ENCODE measurements at regions not wholly inside any gene's neighbourhood (a gene's known extent, or its start where the extent isn't known, plus 50 kb on each side); places are given as distances from the start of the nearest gene placed in this dataset.
"Not testable (repeated sequence)": the region's sequence is repeated elsewhere in the genome, so short reads cannot be mapped to it uniquely, and the experiment has no call there.

GRCh38 chr4:49575250-49575649 is 589.2 kb downstream of the CWH43 start:
- H3K36me3 ChIP-seq (ENCODE audit: control insufficient read depth in 2 of 2, insufficient read depth in 2 of 2, low read length in 1 of 2); ATAC-seq; H2AFZ ChIP-seq (ENCODE audit: control insufficient read depth, low read depth, low read length); H3K79me2 ChIP-seq (ENCODE audit: control insufficient read depth, insufficient read depth, low read length); intact Hi-C loops (cut with micrococcal nuclease; ENCODE audit: unreplicated experiment); CTCF ChIA-PET; POLR2A ChIA-PET; BruUV-seq (replicated peaks); H3K27me3 ChIP-seq (replicated peaks in 1 of 2; ENCODE audit: control insufficient read depth in 2 of 2, insufficient read depth in 2 of 2, low read length in 1 of 2); H3K27ac ChIP-seq (ENCODE audit: control insufficient read depth, insufficient read depth); H3K9ac ChIP-seq (ENCODE audit: control insufficient read depth, insufficient read depth, low read length); H4K20me1 ChIP-seq (ENCODE audit: control insufficient read depth, insufficient read depth); RAD21 ChIA-PET (ENCODE audit: unreplicated experiment); DNase-seq (ENCODE audit: low read depth, low spot score); H3K9me3 ChIP-seq (replicated peaks; ENCODE audit: control insufficient read depth, insufficient read depth, low read length); SMC1A ChIA-PET (ENCODE audit: uncharacterized antibody, unreplicated experiment); in situ Hi-C loops (cut with MboI); H3K4me3 ChIP-seq; H3K4me2 ChIP-seq (ENCODE audit: control insufficient read depth, insufficient read depth); FAIRE-seq; H3K4me1 ChIP-seq (ENCODE audit: control insufficient read depth, insufficient read depth, low read length): not testable (repeated sequence)
- WGBS (ENCODE audit: insufficient coverage, insufficient replicate concordance, low lambda C conversion rate, missing lambda C conversion rate) = 7% methylated on average over 4 of the region's 4 CpGs

DNA sequence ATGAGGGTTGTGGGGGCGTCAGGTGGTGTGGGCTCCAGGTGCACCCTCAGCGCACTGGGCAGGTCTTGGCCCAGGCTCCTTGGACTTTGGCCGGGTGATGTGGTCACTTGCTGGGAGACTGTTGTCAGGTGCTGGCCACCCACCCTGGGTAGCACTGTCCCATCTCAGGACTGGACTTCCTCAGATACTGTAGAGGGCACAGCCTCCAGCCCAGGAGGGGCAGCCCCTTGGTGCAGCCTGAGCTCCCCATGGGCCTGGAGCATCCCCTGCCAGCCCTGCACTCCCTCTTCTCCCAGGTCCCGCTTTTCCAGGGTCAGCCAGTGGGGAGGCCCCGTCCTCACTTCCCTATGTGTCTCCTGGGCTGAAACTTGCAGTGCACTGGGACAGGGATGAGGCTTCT is 592.3 kb downstream of the CWH43 start:
- H3K9me3 ChIP-seq (replicated peaks; ENCODE audit: control insufficient read depth, insufficient read depth, low read length); SMC1A ChIA-PET (ENCODE audit: uncharacterized antibody, unreplicated experiment); H2AFZ ChIP-seq (ENCODE audit: control insufficient read depth, low read depth, low read length); H3K4me1 ChIP-seq (ENCODE audit: control insufficient read depth, insufficient read depth, low read length); H3K27me3 ChIP-seq (replicated peaks in 1 of 2; ENCODE audit: control insufficient read depth in 2 of 2, insufficient read depth in 2 of 2, low read length in 1 of 2); CTCF ChIA-PET; ATAC-seq; H3K79me2 ChIP-seq (ENCODE audit: control insufficient read depth, insufficient read depth, low read length); POLR2A ChIA-PET; DNase-seq (ENCODE audit: low read depth, low spot score); intact Hi-C loops (cut with micrococcal nuclease; ENCODE audit: unreplicated experiment); H4K20me1 ChIP-seq (ENCODE audit: control insufficient read depth, insufficient read depth); in situ Hi-C loops (cut with MboI); H3K4me3 ChIP-seq; BruUV-seq (replicated peaks); H3K36me3 ChIP-seq (ENCODE audit: control insufficient read depth in 2 of 2, insufficient read depth in 2 of 2, low read length in 1 of 2); FAIRE-seq; H3K9ac ChIP-seq (ENCODE audit: control insufficient read depth, insufficient read depth, low read length); H3K4me2 ChIP-seq (ENCODE audit: control insufficient read depth, insufficient read depth); H3K27ac ChIP-seq (ENCODE audit: control insufficient read depth, insufficient read depth); RAD21 ChIA-PET (ENCODE audit: unreplicated experiment): not testable (repeated sequence)
- 3% methylated on average over 2 of the region's 5 CpGs for WGBS (ENCODE audit: insufficient coverage, insufficient replicate concordance, low lambda C conversion rate, missing lambda C conversion rate)

DNA sequence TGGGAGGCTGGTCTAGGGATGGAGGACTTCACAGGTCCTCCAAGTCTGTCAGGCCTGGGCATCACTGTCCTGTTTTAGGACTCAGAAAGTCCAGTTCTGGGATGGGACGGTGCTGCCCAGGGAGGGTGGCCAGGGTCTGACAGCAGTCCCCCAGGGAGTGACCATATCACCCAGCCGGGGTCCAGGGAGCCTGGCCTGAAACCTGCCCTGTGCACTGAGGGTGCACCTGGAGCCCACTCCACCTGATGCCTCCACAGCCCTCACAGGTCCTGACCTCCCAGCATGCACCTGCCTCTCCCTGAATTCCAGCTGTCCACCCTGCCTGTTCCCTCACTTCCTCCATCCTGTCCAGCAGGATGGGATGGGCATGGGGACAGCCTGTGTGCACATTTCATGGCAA is 592.8 kb downstream of the CWH43 start:
- RAD21 ChIA-PET (ENCODE audit: unreplicated experiment); H3K9ac ChIP-seq (ENCODE audit: control insufficient read depth, insufficient read depth, low read length); H4K20me1 ChIP-seq (ENCODE audit: control insufficient read depth, insufficient read depth); H3K4me3 ChIP-seq; H2AFZ ChIP-seq (ENCODE audit: control insufficient read depth, low read depth, low read length); POLR2A ChIA-PET; in situ Hi-C loops (cut with MboI); intact Hi-C loops (cut with micrococcal nuclease; ENCODE audit: unreplicated experiment); H3K27ac ChIP-seq (ENCODE audit: control insufficient read depth, insufficient read depth); H3K27me3 ChIP-seq (replicated peaks in 1 of 2; ENCODE audit: control insufficient read depth in 2 of 2, insufficient read depth in 2 of 2, low read length in 1 of 2); CTCF ChIA-PET; H3K4me2 ChIP-seq (ENCODE audit: control insufficient read depth, insufficient read depth); H3K79me2 ChIP-seq (ENCODE audit: control insufficient read depth, insufficient read depth, low read length); DNase-seq (ENCODE audit: low read depth, low spot score); ATAC-seq; H3K36me3 ChIP-seq (ENCODE audit: control insufficient read depth in 2 of 2, insufficient read depth in 2 of 2, low read length in 1 of 2); H3K4me1 ChIP-seq (ENCODE audit: control insufficient read depth, insufficient read depth, low read length); H3K9me3 ChIP-seq (replicated peaks; ENCODE audit: control insufficient read depth, insufficient read depth, low read length); BruUV-seq (replicated peaks); SMC1A ChIA-PET (ENCODE audit: uncharacterized antibody, unreplicated experiment); FAIRE-seq: not testable (repeated sequence)
- 28% methylated on average over 2 of the region's 2 CpGs for WGBS (ENCODE audit: insufficient coverage, insufficient replicate concordance, low lambda C conversion rate, missing lambda C conversion rate)

GRCh38 chr4:49580166-49580565 is 594.1 kb downstream of the CWH43 start:
- H3K9me3 ChIP-seq (replicated peaks; ENCODE audit: control insufficient read depth, insufficient read depth, low read length); H3K4me3 ChIP-seq; H3K79me2 ChIP-seq (ENCODE audit: control insufficient read depth, insufficient read depth, low read length); SMC1A ChIA-PET (ENCODE audit: uncharacterized antibody, unreplicated experiment); H3K4me1 ChIP-seq (ENCODE audit: control insufficient read depth, insufficient read depth, low read length); in situ Hi-C loops (cut with MboI); FAIRE-seq; RAD21 ChIA-PET (ENCODE audit: unreplicated experiment); POLR2A ChIA-PET; H2AFZ ChIP-seq (ENCODE audit: control insufficient read depth, low read depth, low read length); H3K27me3 ChIP-seq (replicated peaks in 1 of 2; ENCODE audit: control insufficient read depth in 2 of 2, insufficient read depth in 2 of 2, low read length in 1 of 2); H3K9ac ChIP-seq (ENCODE audit: control insufficient read depth, insufficient read depth, low read length); BruUV-seq (replicated peaks); H3K4me2 ChIP-seq (ENCODE audit: control insufficient read depth, insufficient read depth); DNase-seq (ENCODE audit: low read depth, low spot score); ATAC-seq; intact Hi-C loops (cut with micrococcal nuclease; ENCODE audit: unreplicated experiment); H3K36me3 ChIP-seq (ENCODE audit: control insufficient read depth in 2 of 2, insufficient read depth in 2 of 2, low read length in 1 of 2); CTCF ChIA-PET; H4K20me1 ChIP-seq (ENCODE audit: control insufficient read depth, insufficient read depth); H3K27ac ChIP-seq (ENCODE audit: control insufficient read depth, insufficient read depth): not testable (repeated sequence)
- 4% methylated on average over 6 of the region's 8 CpGs for WGBS (ENCODE audit: insufficient coverage, insufficient replicate concordance, low lambda C conversion rate, missing lambda C conversion rate)
